Naive B cell (primary cell): ENCODE measurements at regions not wholly inside any gene's neighbourhood (a gene's known extent, or its start where the extent isn't known, plus 50 kb on each side); places are given as distances from the start of the nearest gene placed in this dataset.

Experiments
- ATAC-seq, 2 donors: fragments of 150-1000 bp; cut with Tn5 transposase; 2 replicates each; pipeline ENCODE4 v1.10.0; 2021; ENCODE audit warnings: low read depth in 2 of 2, mild to moderate bottlenecking in 2 of 2, moderate library complexity in 2 of 2
- DNase-seq: peaks from one replicate; pipeline ENCODE4 v3.0.0; 2022
- H3K27ac Mint-ChIP-seq, 6 donors: one replicate each; pipeline ENCODE4 v1.8.0; 2020 to 2022; ENCODE audit warnings: mild to moderate bottlenecking in 6 of 6, mixed read lengths in 6 of 6, moderate library complexity in 5 of 6, inconsistent platforms in 2 of 6
- H3K27me3 Mint-ChIP-seq, 3 donors: one replicate each; pipeline ENCODE4 v1.8.0; 2021 to 2022; ENCODE audit warnings: mixed read lengths in 3 of 3, mild to moderate bottlenecking in 1 of 3
- H3K36me3 Mint-ChIP-seq, 2 donors: one replicate each; pipeline ENCODE4 v1.8.0; 2020 to 2022; ENCODE audit warnings: mixed read lengths in 2 of 2, inconsistent platforms in 1 of 2, mild to moderate bottlenecking in 1 of 2
- H3K4me1 Mint-ChIP-seq, 3 donors: one replicate each; pipeline ENCODE4 v1.8.0; 2020 to 2022; ENCODE audit warnings: mixed read lengths in 3 of 3, inconsistent platforms in 1 of 3, mild to moderate bottlenecking in 1 of 3, moderate library complexity in 1 of 3
- H3K4me3 Mint-ChIP-seq, 8 donors: one replicate each; pipeline ENCODE4 v1.8.0; 2020 to 2022; ENCODE audit warnings: mild to moderate bottlenecking in 8 of 8, mixed read lengths in 8 of 8, moderate library complexity in 8 of 8, inconsistent platforms in 2 of 8
- H3K9me3 Mint-ChIP-seq, 7 donors: one replicate each; pipeline ENCODE4 v1.8.0; 2020 to 2022; ENCODE audit warnings: mixed read lengths in 7 of 7, mild to moderate bottlenecking in 5 of 7, inconsistent platforms in 2 of 7, moderate library complexity in 1 of 7

DNA sequence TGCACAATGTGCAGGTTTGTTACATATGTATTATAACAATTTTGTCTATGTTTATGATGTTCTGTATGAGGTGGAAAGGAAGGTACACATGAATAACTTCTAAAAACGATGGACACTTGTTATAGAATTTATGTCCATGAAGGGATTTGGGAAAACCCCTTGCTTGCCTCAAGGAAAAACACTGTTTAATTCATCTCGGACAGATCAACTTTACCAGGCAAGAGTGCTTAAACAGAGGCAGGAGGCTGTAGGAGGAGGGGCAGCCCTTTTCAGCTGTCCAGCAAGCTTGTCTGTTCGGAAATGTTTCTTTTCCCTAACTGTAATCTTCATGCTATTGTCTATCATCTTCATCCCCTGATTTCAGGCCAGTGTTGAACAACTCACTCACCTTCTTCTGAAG is 200.9 kb downstream of the CDC14C start:
- H3K27ac Mint-ChIP-seq: no peak overlapping the region
- no peaks in the 10 kb centered on the region for H3K4me1 Mint-ChIP-seq
- ATAC-seq (no peak), DNase-seq (no peak)
- H3K4me3 Mint-ChIP-seq: no peak overlapping the region
- H3K36me3 Mint-ChIP-seq: no peaks in the 10 kb centered on the region
- H3K27me3 Mint-ChIP-seq: no peaks in the 10 kb centered on the region
- H3K9me3 Mint-ChIP-seq: peaks cover 0 to 10% (median 3%) of the 10 kb centered on the region in 7 donors

DNA sequence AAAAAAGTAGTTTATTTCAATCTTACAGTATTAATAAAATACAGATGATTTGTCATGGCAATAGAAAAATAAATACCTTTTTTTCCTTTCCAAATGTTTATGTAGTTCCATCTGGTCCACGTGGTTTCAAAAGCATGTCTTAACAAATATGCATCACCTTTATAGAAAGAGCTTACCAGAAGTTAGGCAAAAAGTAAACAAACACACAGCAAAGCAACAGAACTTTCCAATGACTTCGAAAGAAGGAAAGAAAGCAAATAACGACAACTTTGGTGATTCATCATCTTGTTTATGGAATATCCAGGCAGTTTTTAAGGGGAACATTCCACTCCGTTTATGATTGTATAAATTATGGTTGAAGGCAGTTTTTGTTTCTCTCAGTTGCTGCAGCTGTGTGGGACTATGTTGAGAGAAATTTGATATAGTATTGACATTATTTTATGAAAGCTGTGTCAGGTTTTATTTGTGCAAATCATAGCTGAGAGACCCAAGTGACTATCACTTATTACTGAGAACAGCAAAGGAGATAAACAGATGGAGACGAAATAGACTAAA is 203.1 kb downstream of the CDC14C start:
- no peak overlapping the region for H3K4me3 Mint-ChIP-seq
- no peaks in the 10 kb centered on the region for H3K27me3 Mint-ChIP-seq
- ATAC-seq (no peak), DNase-seq (no peak)
- H3K9me3 Mint-ChIP-seq: peaks cover 0 to 7% (median 2%) of the 10 kb centered on the region in 7 donors
- no peaks in the 10 kb centered on the region for H3K4me1 Mint-ChIP-seq
- H3K36me3 Mint-ChIP-seq: no peaks in the 10 kb centered on the region
- no peak overlapping the region for H3K27ac Mint-ChIP-seq

DNA sequence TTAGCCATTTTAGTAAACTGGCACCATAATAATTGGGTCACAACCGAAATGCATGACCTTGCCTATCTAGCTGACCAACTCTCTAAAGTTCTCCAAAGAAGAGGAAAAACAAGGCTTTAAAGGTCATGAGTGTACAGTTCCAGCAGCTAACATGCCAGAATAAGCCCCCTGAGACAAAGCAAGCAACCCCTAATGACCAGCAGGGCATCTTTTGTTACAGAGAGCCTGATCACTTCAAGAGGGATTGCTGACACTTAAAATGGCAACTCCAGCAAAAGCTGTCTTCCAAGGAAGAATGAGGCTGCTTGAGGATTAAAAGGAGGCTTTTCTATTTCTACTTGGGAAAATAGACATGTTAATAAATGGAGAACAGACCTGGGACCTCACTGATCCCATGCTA is 213.6 kb downstream of the CDC14C start:
- Mint-ChIP-seq H3K27ac (no peak overlapping the region), H3K9me3 (peaks cover 0 to 11% (median 2%) of the 10 kb centered on the region in 7 donors), H3K36me3 (no peaks in the 10 kb centered on the region), H3K27me3 (no peaks in the 10 kb centered on the region), H3K4me3 (no peak overlapping the region), H3K4me1 (no peaks in the 10 kb centered on the region)
- no peak for DNase-seq
- ATAC-seq: no peak

DNA sequence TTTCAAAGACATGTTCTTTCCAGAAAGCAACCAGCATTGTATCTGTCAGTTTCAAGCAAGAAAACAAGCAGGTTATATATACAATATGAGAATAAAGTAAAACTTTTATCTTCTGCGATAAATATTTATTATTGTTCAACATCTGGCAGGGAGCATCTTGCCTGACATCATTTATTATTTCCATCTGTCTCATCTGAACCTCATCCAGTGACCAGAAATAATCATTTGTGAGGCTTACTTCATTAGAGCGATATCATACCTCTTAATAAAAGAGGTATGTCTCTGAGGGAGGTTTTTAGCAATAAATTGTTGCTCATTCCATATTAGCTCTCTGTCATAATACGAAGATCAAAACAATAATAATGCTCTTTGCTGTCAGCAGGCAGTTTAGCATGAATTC is 226.1 kb downstream of the CDC14C start:
- H3K4me1 Mint-ChIP-seq: no peaks in the 10 kb centered on the region
- no peaks in the 10 kb centered on the region for H3K36me3 Mint-ChIP-seq
- no peak overlapping the region for H3K4me3 Mint-ChIP-seq
- DNase-seq: no peak
- no peaks in the 10 kb centered on the region for H3K27me3 Mint-ChIP-seq
- no peak for ATAC-seq
- H3K9me3 Mint-ChIP-seq: peaks cover 0 to 7% (median 3%) of the 10 kb centered on the region in 7 donors
- H3K27ac Mint-ChIP-seq: no peak overlapping the region

DNA sequence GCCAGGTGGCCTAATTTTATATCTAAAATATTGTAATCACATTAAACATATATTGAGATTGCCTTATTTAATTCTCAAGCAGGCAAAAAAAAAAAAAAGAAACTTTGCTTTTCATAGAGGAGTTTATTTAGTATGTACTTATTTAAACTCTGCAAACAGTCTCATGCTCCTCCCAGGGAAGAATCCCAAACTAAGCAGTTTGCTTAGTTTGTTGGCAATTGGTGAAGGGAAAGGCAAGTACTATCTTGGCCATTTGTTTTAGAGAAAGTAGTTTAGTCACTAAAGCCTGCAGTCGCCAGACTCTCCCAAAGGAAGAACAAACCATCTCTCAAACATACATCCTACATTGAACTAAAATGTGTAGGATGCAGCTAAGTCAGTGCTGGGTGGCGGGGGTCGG is 226.8 kb downstream of the CDC14C start:
- DNase-seq: no peak
- no peaks in the 10 kb centered on the region for H3K27me3 Mint-ChIP-seq
- H3K4me3 Mint-ChIP-seq: no peak overlapping the region
- H3K4me1 Mint-ChIP-seq: no peaks in the 10 kb centered on the region
- H3K36me3 Mint-ChIP-seq: no peaks in the 10 kb centered on the region
- no peak for ATAC-seq
- H3K9me3 Mint-ChIP-seq: peaks cover 0 to 7% (median 3%) of the 10 kb centered on the region in 7 donors
- no peak overlapping the region for H3K27ac Mint-ChIP-seq

DNA sequence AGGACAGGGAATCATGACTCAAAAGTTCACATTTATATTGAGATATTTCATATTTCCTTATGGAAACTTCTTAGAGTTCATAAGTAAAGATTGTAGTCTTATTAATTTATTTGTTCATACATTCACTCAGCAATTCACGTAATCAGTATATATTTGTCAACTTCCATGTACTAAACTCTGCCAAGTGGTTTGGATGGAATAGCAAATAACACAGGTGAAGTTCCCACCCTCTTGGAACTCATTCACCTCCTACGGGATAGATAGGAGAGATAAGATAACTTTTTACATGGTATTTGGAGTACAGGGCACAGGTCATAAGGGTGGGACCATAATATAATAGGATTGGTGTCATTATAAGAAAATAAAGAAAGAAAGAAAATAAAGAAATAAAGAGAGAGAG is 234.0 kb downstream of the CDC14C start:
- no peaks in the 10 kb centered on the region for H3K27me3 Mint-ChIP-seq
- H3K4me1 Mint-ChIP-seq: no peaks in the 10 kb centered on the region
- H3K4me3 Mint-ChIP-seq: no peak overlapping the region
- no peak overlapping the region for H3K27ac Mint-ChIP-seq
- no peaks in the 10 kb centered on the region for H3K36me3 Mint-ChIP-seq
- no peak for ATAC-seq
- no peak for DNase-seq
- H3K9me3 Mint-ChIP-seq: peaks cover 0 to 5% (median 3%) of the 10 kb centered on the region in 7 donors

DNA sequence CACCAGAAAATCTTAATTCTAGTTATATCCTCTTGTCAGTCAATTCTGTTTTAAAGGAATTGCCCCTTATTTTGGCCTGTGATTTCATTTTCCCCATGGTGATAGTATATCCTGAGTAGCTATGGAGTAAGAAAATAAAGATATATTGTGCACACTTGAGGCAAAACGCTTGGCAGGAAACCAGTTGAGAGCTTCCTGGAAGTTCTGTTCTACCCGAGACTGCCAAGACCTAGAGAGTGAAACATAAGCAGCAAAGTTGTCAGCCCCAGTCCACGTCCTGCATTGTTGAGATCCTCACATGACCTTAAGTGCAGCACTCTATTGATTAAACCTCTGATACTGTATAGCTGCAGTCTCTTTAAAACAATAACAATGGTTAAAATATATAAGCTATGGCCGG is 235.2 kb downstream of the CDC14C start:
- Mint-ChIP-seq H3K9me3 (peaks cover 0 to 5% (median 3%) of the 10 kb centered on the region in 7 donors), H3K27me3 (no peaks in the 10 kb centered on the region), H3K36me3 (no peaks in the 10 kb centered on the region), H3K4me3 (no peak overlapping the region), H3K27ac (no peak overlapping the region), H3K4me1 (no peaks in the 10 kb centered on the region)
- no peak for ATAC-seq
- no peak for DNase-seq

DNA sequence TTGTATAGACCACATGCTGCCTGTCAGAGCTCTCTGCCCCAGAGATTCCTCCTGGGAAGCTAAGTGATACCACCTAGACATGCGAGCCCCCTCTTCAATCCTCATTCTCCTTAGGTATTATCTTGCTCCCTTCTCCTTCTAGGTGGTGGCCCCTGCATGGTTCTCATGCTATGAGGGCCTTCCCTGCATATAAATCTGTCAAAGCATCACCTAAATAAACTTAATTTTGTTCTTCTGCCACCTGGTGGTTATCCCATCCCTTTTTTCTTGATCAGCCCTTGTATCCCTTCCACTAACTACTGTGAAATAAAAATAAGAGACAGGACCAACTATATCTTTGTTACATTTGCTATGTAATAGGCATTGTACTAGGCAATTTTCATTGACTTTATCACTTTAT is 242.1 kb downstream of the CDC14C start:
- Mint-ChIP-seq H3K27me3 (no peaks in the 10 kb centered on the region), H3K27ac (peak overlapping the region in 1 of 6 donors; percentile 2), H3K9me3 (peaks cover 0 to 3% (median 0%) of the 10 kb centered on the region in 7 donors), H3K4me3 (no peak overlapping the region), H3K36me3 (no peaks in the 10 kb centered on the region), H3K4me1 (no peaks in the 10 kb centered on the region)
- no peak for ATAC-seq
- no peak for DNase-seq

DNA sequence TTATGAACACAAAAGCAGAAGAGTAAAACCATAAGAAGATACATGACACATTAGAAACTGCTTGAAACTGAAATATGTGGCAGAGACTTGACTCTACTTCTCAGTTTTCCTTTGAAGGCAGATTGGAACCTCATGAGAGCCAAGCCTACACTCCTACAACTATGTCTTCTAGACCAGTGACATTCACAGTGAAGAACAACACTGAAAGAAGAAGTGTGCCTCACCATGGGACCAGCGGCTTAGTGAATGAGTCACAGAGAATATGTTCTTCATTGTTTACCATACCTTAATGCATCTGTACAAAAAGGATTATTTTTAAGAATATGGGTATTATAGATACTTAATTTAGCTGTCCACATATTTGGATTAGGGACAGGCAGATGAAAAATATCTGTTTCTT is 248.3 kb downstream of the CDC14C start:
- no peak overlapping the region for H3K4me3 Mint-ChIP-seq
- no peaks in the 10 kb centered on the region for H3K4me1 Mint-ChIP-seq
- no peaks in the 10 kb centered on the region for H3K27me3 Mint-ChIP-seq
- DNase-seq: no peak
- ATAC-seq: no peak
- no peaks in the 10 kb centered on the region for H3K36me3 Mint-ChIP-seq
- H3K9me3 Mint-ChIP-seq: peaks cover 0 to 4% (median 0%) of the 10 kb centered on the region in 7 donors
- no peak overlapping the region for H3K27ac Mint-ChIP-seq

DNA sequence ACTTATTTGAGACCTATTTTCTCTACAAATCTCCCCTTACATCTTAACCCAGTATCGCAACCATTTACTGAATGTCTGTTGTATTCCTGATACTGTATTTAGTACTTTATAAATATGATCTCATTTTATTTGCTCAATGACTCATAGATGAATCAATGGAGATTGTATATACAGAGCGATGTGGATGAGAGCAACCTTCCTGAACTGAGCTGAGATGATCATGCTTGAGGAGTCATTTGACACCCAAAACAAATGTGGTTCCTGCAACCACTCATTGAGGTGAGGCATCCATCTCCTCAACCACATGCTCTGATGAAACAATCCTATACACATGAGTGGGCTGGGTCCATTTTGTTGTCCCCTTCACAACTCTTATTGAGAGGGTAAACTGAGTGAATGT is 250.0 kb downstream of the CDC14C start:
- Mint-ChIP-seq H3K4me1 (no peaks in the 10 kb centered on the region), H3K27ac (no peak overlapping the region), H3K27me3 (no peaks in the 10 kb centered on the region), H3K4me3 (no peak overlapping the region), H3K9me3 (peaks cover 0 to 4% (median 0%) of the 10 kb centered on the region in 7 donors), H3K36me3 (no peaks in the 10 kb centered on the region)
- DNase-seq (no peak), ATAC-seq (no peak)

DNA sequence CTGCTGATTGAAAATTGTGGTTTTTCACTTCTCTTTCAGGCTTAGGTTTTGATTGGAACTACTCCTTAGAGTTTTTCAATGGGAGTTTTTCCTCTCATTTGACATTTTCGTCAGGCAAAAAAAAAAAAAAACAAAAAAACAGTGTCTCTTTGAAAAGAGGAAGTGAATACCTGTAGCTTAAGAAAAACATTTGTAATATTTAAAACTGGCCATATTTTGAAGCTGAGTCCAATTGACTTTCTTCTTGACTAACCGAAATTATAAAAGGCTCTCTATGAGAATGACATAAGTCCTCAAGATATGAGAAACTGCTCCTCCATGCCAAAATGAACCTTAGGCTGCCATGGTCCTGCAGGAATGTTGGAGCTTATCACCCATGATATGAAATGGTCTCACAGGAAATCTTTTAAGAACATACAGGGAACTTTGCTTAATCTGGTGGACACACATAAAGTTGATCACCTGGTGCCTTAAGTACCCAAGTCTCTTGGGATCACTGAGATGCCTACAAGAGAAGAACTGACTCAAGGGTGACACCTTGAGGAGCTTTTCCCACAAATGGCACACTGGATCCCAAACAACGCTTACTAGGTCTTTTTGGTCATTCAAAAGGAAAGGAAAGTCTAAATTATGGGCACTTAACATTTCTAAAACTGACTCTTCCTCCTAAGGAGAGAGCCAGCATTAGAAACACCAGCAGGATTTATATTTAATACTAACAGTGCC is 263.4 kb downstream of the CDC14C start:
- DNase-seq (no peak), ATAC-seq (no peak)
- peaks cover 0 to 5% (median 0%) of the 10 kb centered on the region in 7 donors for H3K9me3 Mint-ChIP-seq
- H3K27me3 Mint-ChIP-seq: no peaks in the 10 kb centered on the region
- H3K4me3 Mint-ChIP-seq: no peak overlapping the region
- no peaks in the 10 kb centered on the region for H3K4me1 Mint-ChIP-seq
- no peak overlapping the region for H3K27ac Mint-ChIP-seq
- H3K36me3 Mint-ChIP-seq: no peaks in the 10 kb centered on the region

DNA sequence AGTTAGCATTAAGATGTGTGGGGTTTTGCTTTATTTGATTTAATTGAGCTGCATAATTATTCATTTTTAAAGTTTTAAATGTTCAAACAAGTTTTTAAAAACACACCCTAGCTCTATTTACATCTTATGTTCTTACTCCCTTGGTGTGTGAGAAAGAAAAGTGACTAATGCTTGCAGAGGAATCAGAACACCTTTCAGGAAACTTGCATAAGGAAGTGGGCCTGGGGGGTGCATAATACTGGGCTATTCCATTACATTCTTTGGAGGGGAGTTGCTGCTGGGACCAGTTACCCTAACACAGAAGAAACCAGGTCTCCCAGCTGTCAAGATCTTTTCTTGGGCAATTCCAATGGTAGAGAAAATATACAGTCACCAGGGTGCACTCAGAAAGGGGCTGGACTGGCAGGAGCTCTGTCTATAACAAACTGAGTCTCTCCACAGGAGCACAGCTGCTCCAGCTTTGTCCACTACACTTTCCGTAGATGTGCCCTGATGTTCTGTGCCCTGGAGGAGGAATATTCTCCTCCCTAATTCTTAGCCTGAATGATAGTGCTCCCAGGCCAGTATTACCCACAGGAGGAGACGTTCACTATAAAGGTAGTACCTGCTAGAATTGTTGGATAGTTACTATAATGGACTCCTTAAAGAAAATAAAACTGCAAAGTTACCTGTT is 304.2 kb downstream of the CDC14C start:
- H3K36me3 Mint-ChIP-seq: no peaks in the 10 kb centered on the region
- peaks cover 0 to 19% (median 3%) of the 10 kb centered on the region in 7 donors for H3K9me3 Mint-ChIP-seq
- no peak overlapping the region for H3K4me3 Mint-ChIP-seq
- no peaks in the 10 kb centered on the region for H3K27me3 Mint-ChIP-seq
- DNase-seq (no peak), ATAC-seq (no peak)
- peak overlapping the region in 1 of 6 donors; percentile 60 for H3K27ac Mint-ChIP-seq
- H3K4me1 Mint-ChIP-seq: no peaks in the 10 kb centered on the region

DNA sequence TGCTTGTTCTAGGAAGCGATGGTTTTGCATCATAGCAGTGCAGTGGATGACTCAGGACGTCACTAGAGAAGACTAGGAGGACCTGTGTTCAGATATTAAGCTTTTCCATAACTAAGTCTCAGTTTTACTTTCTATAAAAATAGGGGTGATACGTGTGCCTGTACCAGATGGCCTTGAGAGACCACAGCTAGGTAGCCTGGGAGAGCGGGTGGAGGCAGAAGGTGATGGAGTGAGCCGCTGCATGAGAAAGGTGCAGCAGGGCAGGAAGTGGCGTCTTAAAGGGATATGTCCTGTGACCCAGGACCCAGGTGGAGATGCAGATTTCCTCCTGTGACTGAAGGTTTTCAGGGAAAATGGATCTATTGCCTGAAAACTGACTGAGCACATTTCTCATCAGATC is 304.9 kb downstream of the CDC14C start:
- ATAC-seq: no peak
- Mint-ChIP-seq H3K27ac (no peak overlapping the region), H3K4me3 (no peak overlapping the region), H3K27me3 (no peaks in the 10 kb centered on the region), H3K4me1 (no peaks in the 10 kb centered on the region), H3K36me3 (no peaks in the 10 kb centered on the region), H3K9me3 (peaks cover 0 to 21% (median 3%) of the 10 kb centered on the region in 7 donors)
- DNase-seq: no peak

DNA sequence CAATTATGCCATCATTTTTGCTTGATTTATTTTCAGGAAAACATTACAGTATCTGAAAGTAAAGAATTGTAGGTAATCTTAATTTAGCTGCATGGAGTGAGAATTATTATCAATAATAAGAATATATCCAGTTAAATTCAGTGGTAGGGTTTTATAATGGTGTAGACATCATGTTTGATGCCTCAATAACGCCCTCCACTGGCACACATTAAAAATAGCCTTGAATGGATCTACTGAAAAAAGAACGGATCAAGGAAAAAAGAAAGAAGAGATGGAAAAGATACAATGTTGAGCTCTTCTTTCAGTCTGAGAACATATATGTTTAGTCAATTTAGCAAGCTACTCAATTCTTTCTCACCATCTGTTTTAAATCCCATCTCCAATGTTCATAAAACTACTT is 319.2 kb downstream of the CDC14C start:
- no peaks in the 10 kb centered on the region for H3K4me1 Mint-ChIP-seq
- ATAC-seq (no peak), DNase-seq (no peak)
- no peaks in the 10 kb centered on the region for H3K36me3 Mint-ChIP-seq
- H3K27ac Mint-ChIP-seq: no peak overlapping the region
- peaks cover 7 to 15% (median 12%) of the 10 kb centered on the region in 7 donors for H3K9me3 Mint-ChIP-seq
- no peak overlapping the region for H3K4me3 Mint-ChIP-seq
- no peaks in the 10 kb centered on the region for H3K27me3 Mint-ChIP-seq
